ENCODE measurements at regions not wholly inside any gene's neighbourhood (a gene's known extent, or its start where the extent isn't known, plus 50 kb on each side); places are given as distances from the start of the nearest gene placed in this dataset.

- TF ChIP-seq CTCF (IDR thresholded peaks at IDR 0.05; ENCODE audit: insufficient read depth, low read length): no peak
- DNase-seq (ENCODE audit: low read depth): no peak
- no peak overlapping the region for H3K4me3 ChIP-seq (ENCODE audit: low read depth, low read length)
These were observed 450.2 kb upstream of the MDGA2 start for GRCh38 chr14:48125654-48126053.

GRCh38 chr14:48113713-48114112, 438.3 kb upstream of the MDGA2 start:
- no peak for TF ChIP-seq CTCF (IDR thresholded peaks at IDR 0.05; ENCODE audit: insufficient read depth, low read length)
- no peak for DNase-seq (ENCODE audit: low read depth)
- H3K4me3 ChIP-seq (ENCODE audit: low read depth, low read length): no peak overlapping the region

GRCh38 chr14:48111151-48111550, 435.7 kb upstream of the MDGA2 start:
- DNase-seq (ENCODE audit: low read depth): no peak
- no peak overlapping the region for H3K4me3 ChIP-seq (ENCODE audit: low read depth, low read length)
- TF ChIP-seq CTCF (IDR thresholded peaks at IDR 0.05; ENCODE audit: insufficient read depth, low read length): no peak

GRCh38 chr14:48107646-48108045, 432.2 kb upstream of the MDGA2 start:
- DNase-seq (ENCODE audit: low read depth): no peak
- H3K4me3 ChIP-seq (ENCODE audit: low read depth, low read length): no peak overlapping the region
- no peak for TF ChIP-seq CTCF (IDR thresholded peaks at IDR 0.05; ENCODE audit: insufficient read depth, low read length)

GRCh38 chr14:48096897-48097296, 421.5 kb upstream of the MDGA2 start:
- H3K4me3 ChIP-seq (ENCODE audit: low read depth, low read length): no peak overlapping the region
- TF ChIP-seq CTCF (IDR thresholded peaks at IDR 0.05; ENCODE audit: insufficient read depth, low read length): no peak
- DNase-seq (ENCODE audit: low read depth): no peak

- DNase-seq (ENCODE audit: low read depth): no peak
- no peak for TF ChIP-seq CTCF (IDR thresholded peaks at IDR 0.05; ENCODE audit: insufficient read depth, low read length)
- H3K4me3 ChIP-seq (ENCODE audit: low read depth, low read length): no peak overlapping the region
These were observed 411.1 kb upstream of the MDGA2 start for GRCh38 chr14:48086516-48086915.

- no peak overlapping the region for H3K4me3 ChIP-seq (ENCODE audit: low read depth, low read length)
- no peak for TF ChIP-seq CTCF (IDR thresholded peaks at IDR 0.05; ENCODE audit: insufficient read depth, low read length)
- no peak for DNase-seq (ENCODE audit: low read depth)
These were observed 400.1 kb upstream of the MDGA2 start for GRCh38 chr14:48075487-48075886.

Measured in fibroblast of the aortic adventitia (primary cell).